Gastroesophageal sphincter (tissue), 4 donors: ENCODE measurements at regions not wholly inside any gene's neighbourhood (a gene's known extent, or its start where the extent isn't known, plus 50 kb on each side); places are given as distances from the start of the nearest gene placed in this dataset.

Experiments
- ATAC-seq: fragments of 150-250 bp; one replicate; pipeline ENCODE4 v1.9.1; 2016; ENCODE audit warnings: mild to moderate bottlenecking, moderate library complexity
- H3K27ac ChIP-seq, 4 donors: fragments of 200-600 bp; sonication (generic) in 3 of 4; 1 replicate in 3 of 4; 2 replicates in 1 of 4; pipeline ENCODE4 v1.5.1; 2016 to 2019
- H3K27me3 ChIP-seq: fragments of 200-600 bp; sonication (generic); one replicate; pipeline ENCODE4 v1.5.1; 2019
- H3K36me3 ChIP-seq, 2 donors: fragments of 200-600 bp; sonication (generic); one replicate each; pipeline ENCODE4 v1.5.1; 2019; ENCODE audit warnings: control low read depth in 1 of 2
- H3K4me1 ChIP-seq, 3 donors: fragments of 200-600 bp; sonication (generic); 1 replicate in 2 of 3; 2 replicates in 1 of 3; pipeline ENCODE4 v1.5.1; 2016 to 2019; ENCODE audit warnings: control low read depth in 2 of 3
- H3K4me3 ChIP-seq, 2 donors: fragments of 200-600 bp; sonication (generic); one replicate each; pipeline ENCODE4 v1.5.1; 2019; ENCODE audit warnings: mild to moderate bottlenecking in 1 of 2, moderate library complexity in 1 of 2
- H3K9me3 ChIP-seq, 3 donors: fragments of 200-600 bp; sonication (generic); one replicate each; pipeline ENCODE4 v1.5.1; 2017 to 2019; ENCODE audit warnings: control low read depth in 2 of 3
- CTCF ChIP-seq, 4 experiments: fragments of 200-600 bp in 2 of 4; fragments of 450-650 bp in 2 of 4; sonication (generic) in 1 of 4; IDR thresholded peaks; one replicate each; pipeline ENCODE4 v1.5.1; 2017 to 2019; ENCODE audit warnings: antibody characterized with exemption in 4 of 4, mild to moderate bottlenecking in 2 of 4, moderate library complexity in 2 of 4
- EP300 ChIP-seq: sonication (generic); formaldehyde crosslinking; IDR thresholded peaks from one replicate; pipeline ENCODE4 v1.6.1; 2017; ENCODE audit warnings: antibody characterized with exemption, mild to moderate bottlenecking
- POLR2A ChIP-seq, 2 donors: fragments of 450-650 bp; IDR thresholded peaks; one replicate each; pipeline ENCODE4 v1.6.1; 2017; ENCODE audit warnings: antibody characterized with exemption in 2 of 2, mild to moderate bottlenecking in 2 of 2, moderate library complexity in 1 of 2
- POLR2AphosphoS5 ChIP-seq: sonication (generic); formaldehyde crosslinking; IDR thresholded peaks from one replicate; pipeline ENCODE4 v1.6.1; 2017; ENCODE audit warnings: antibody characterized with exemption
- WGBS, 2 donors: methylation state at CpG; one replicate each; pipeline ENCODE4 v1.1.5; 2018; ENCODE audit warnings: low coverage in 1 of 2; 5-methylcytosine and 5-hydroxymethylcytosine counted together

GRCh38 chr5:123778641-123779040 is 266.7 kb downstream of the CSNK1G3 start:
- Histone ChIP-seq H3K4me3 (no peak overlapping the region), H3K27ac (no peak overlapping the region), H3K4me1 (no peaks in the 10 kb centered on the region), H3K36me3 (no peaks in the 10 kb centered on the region), H3K9me3 (no peaks in the 10 kb centered on the region), H3K27me3 (no peaks in the 10 kb centered on the region)
- 86 to 100% methylated on average over 1 to 2 of the region's 7 CpGs for WGBS, 2 donors
- ATAC-seq = no peak
- TF ChIP-seq EP300 = no peak
- no peak for TF ChIP-seq POLR2A (IDR thresholded peaks at IDR 0.05)
- no peak for TF ChIP-seq CTCF (IDR thresholded peaks at IDR 0.05)
- TF ChIP-seq POLR2AphosphoS5 = no peak

DNA sequence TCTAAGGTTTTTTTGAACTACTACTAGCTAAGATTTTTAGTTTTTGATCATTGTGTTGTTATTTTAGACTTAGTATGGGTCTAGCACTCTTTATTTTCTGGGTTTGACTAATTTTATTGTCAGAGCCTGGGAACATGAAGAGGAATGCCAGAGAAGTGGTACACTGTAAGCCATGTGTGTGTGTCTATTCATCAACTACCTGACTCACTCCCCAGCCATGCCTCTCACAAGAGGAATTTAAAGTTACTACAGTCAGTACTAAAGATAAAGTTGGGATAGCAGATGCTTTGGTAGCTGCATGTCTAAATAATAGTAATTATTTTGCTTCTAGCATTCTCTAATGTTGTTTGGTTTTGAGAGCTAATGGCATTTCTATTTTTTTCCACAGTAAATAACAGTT is 264.8 kb downstream of the CSNK1G3 start:
- Histone ChIP-seq H3K27ac (no peak overlapping the region), H3K4me3 (no peak overlapping the region), H3K4me1 (no peaks in the 10 kb centered on the region), H3K9me3 (peaks cover 0 to 8% (median 0%) of the 10 kb centered on the region in 3 donors), H3K36me3 (no peaks in the 10 kb centered on the region), H3K27me3 (no peaks in the 10 kb centered on the region)
- TF ChIP-seq POLR2AphosphoS5 (no peak), EP300 (no peak), CTCF (IDR thresholded peaks at IDR 0.05) (no peak), POLR2A (IDR thresholded peaks at IDR 0.05) (no peak)
- ATAC-seq = no peak

- TF ChIP-seq POLR2AphosphoS5 (no peak), POLR2A (IDR thresholded peaks at IDR 0.05) (no peak), EP300 (no peak), CTCF (IDR thresholded peaks at IDR 0.05) (no peak)
- no peak overlapping the region for H3K4me3 ChIP-seq
- H3K36me3 ChIP-seq = no peaks in the 10 kb centered on the region
- no peak for ATAC-seq
- H3K27me3 ChIP-seq = no peaks in the 10 kb centered on the region
- H3K4me1 ChIP-seq = no peaks in the 10 kb centered on the region
- H3K9me3 ChIP-seq = peaks cover 0 to 29% (median 0%) of the 10 kb centered on the region in 3 donors
- H3K27ac ChIP-seq = no peak overlapping the region
Measured at GRCh38 chr5:123771715-123772114, 259.7 kb downstream of the CSNK1G3 start.

- H3K27me3 ChIP-seq = no peaks in the 10 kb centered on the region
Measured at GRCh38 chr5:123763201-123763600, 251.2 kb downstream of the CSNK1G3 start.

GRCh38 chr5:123756816-123757215 is 244.8 kb downstream of the CSNK1G3 start:
- H3K9me3 ChIP-seq = no peaks in the 10 kb centered on the region
- H3K27me3 ChIP-seq = no peaks in the 10 kb centered on the region
- ATAC-seq = no peak
- H3K27ac ChIP-seq = no peak overlapping the region
- peaks cover 4 to 37% (median 7%) of the 10 kb centered on the region in 3 donors for H3K4me1 ChIP-seq
- H3K36me3 ChIP-seq = no peaks in the 10 kb centered on the region
- no peak for TF ChIP-seq POLR2A (IDR thresholded peaks at IDR 0.05)
- TF ChIP-seq CTCF (IDR thresholded peaks at IDR 0.05) = no peak
- no peak for TF ChIP-seq EP300
- TF ChIP-seq POLR2AphosphoS5 = no peak
- no peak overlapping the region for H3K4me3 ChIP-seq

More at GRCh38 chr5:123763201-123763600, 251.2 kb downstream of the CSNK1G3 start:
- 63 to 67% methylated on average over 2 of the region's 2 CpGs for WGBS, 2 donors
- TF ChIP-seq EP300 (no peak), POLR2AphosphoS5 (no peak), POLR2A (IDR thresholded peaks at IDR 0.05) (no peak)
- Histone ChIP-seq H3K36me3 (no peaks in the 10 kb centered on the region), H3K9me3 (no peaks in the 10 kb centered on the region), H3K4me1 (no peaks in the 10 kb centered on the region), H3K4me3 (no peak overlapping the region), H3K27ac (no peak overlapping the region)
- ATAC-seq = no peak

DNA sequence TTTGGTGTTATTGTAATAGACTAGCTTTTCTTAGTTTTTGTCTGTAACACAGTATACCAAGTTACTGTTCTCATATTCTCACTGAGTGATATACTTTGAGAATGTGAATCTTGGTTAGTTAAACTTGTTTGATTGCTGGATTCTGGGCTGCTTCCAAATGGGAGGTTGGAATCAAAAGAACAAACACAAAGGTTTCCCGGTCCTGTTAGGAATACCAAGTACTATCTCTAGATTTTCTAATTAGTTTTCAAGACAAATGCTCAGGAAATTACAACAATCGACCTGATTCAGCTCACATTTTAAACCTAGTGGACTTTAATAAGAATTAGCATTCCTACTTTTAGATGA is 244.3 kb downstream of the CSNK1G3 start:
- Histone ChIP-seq H3K9me3 (no peaks in the 10 kb centered on the region), H3K27me3 (no peaks in the 10 kb centered on the region), H3K4me3 (no peak overlapping the region), H3K4me1 (peaks cover 4 to 37% (median 7%) of the 10 kb centered on the region in 3 donors), H3K36me3 (no peaks in the 10 kb centered on the region), H3K27ac (peak overlapping the region in 2 of 4 donors; percentile 16 to 27)
- 23 to 32% methylated on average over 2 of the region's 2 CpGs for whole genome bisulfite sequencing, 2 donors
- TF ChIP-seq POLR2A (IDR thresholded peaks at IDR 0.05) (no peak), POLR2AphosphoS5 (no peak), EP300 (no peak), CTCF (IDR thresholded peaks at IDR 0.05) (no peak)
- ATAC-seq = no peak
